Stimulated activated CD8-positive, alpha-beta memory T cell treated with anti-CD3 and anti-CD28 coated beads, Interleukin-7, amount 100 ng/mL, for 24 hours (primary cell): ENCODE measurements at regions not wholly inside any gene's neighbourhood (a gene's known extent, or its start where the extent isn't known, plus 50 kb on each side); places are given as distances from the start of the nearest gene placed in this dataset.
A peak's percentile ranks its signal among the peaks of the same experiment; 100 is the strongest.
"Not testable (repeated sequence)": the region's sequence is repeated elsewhere in the genome, so short reads cannot be mapped to it uniquely, and the experiment has no call there.

Experiments
- DNase-seq: peaks from one replicate; pipeline ENCODE4 v3.0.0-alpha.2; 2020; ENCODE audit warnings: low read depth

GRCh38 chr21:28522014-28522799 lies 470.5 kb downstream of the LTN1 start:
- DNase-seq, result no peak

GRCh38 chr21:28518630-28519029 lies 474.0 kb downstream of the LTN1 start:
- DNase-seq, result no peak

- peak; percentile 12 for DNase-seq
Observed at GRCh38 chr21:28516991-28517592, 475.6 kb downstream of the LTN1 start.

GRCh38 chr21:28516021-28516420 lies 476.7 kb downstream of the LTN1 start:
- no peak for DNase-seq

- DNase-seq, result no peak
Observed at GRCh38 chr21:28513428-28513827, 479.2 kb downstream of the LTN1 start.

GRCh38 chr21:28509031-28509430 lies 483.6 kb downstream of the LTN1 start:
- DNase-seq, result no peak

- no peak for DNase-seq
Observed at GRCh38 chr21:28508126-28508525, 484.6 kb downstream of the LTN1 start.

- no peak for DNase-seq
Observed at GRCh38 chr21:28496517-28496916, 496.2 kb downstream of the LTN1 start.

- DNase-seq, result no peak
Observed at GRCh38 chr21:28492127-28492526, 500.6 kb downstream of the LTN1 start.

GRCh38 chr21:28489821-28490350 lies 502.8 kb downstream of the LTN1 start:
- no peak for DNase-seq

- no peak for DNase-seq
Observed at GRCh38 chr21:28489162-28489561, 503.5 kb downstream of the LTN1 start.

GRCh38 chr21:28487455-28488070 lies 505.1 kb downstream of the LTN1 start:
- no peak for DNase-seq

- no peak for DNase-seq
Observed at GRCh38 chr21:28485301-28486022, 507.2 kb downstream of the LTN1 start.

- DNase-seq, result no peak
Observed at GRCh38 chr21:28483301-28484035, 509.2 kb downstream of the LTN1 start.

- no peak for DNase-seq
Observed at GRCh38 chr21:28482657-28483056, 510.0 kb downstream of the LTN1 start.

GRCh38 chr21:28480470-28480869 lies 512.2 kb downstream of the LTN1 start:
- no peak for DNase-seq

- DNase-seq, result no peak
Observed at GRCh38 chr21:28473530-28474220, 519.0 kb downstream of the LTN1 start.

- DNase-seq, result not testable (repeated sequence)
Observed at GRCh38 chr21:28472543-28472942, 520.1 kb downstream of the LTN1 start.

GRCh38 chr21:28464988-28465387 lies 527.7 kb downstream of the LTN1 start:
- DNase-seq, result no peak

- DNase-seq, result no peak
Observed at GRCh38 chr21:28464095-28464494, 528.6 kb downstream of the LTN1 start.

GRCh38 chr21:28459193-28459592 lies 533.5 kb downstream of the LTN1 start:
- DNase-seq, result no peak
